H1 (cell line): ENCODE measurements at regions not wholly inside any gene's neighbourhood (a gene's known extent, or its start where the extent isn't known, plus 50 kb on each side); places are given as distances from the start of the nearest gene placed in this dataset.

Source experiments
- CTCF ChIA-PET: fragments of 300-600 bp; sonication (Branson Sonifier 250); formaldehyde crosslinking; loops from one replicate; lab custom pipeline; 2021; ENCODE audit not compliant: partially characterized antibody; lab: Charles Lee
- POLR2A ChIA-PET: fragments of 300-600 bp; sonication (Branson Sonifier 250); formaldehyde crosslinking; loops from one replicate; lab custom pipeline; 2021; ENCODE audit warnings: inconsistent platforms; ENCODE audit not compliant: partially characterized antibody; lab: Charles Lee
- DNase-seq, 2 experiments: peaks; one replicate each; pipeline versions ENCODE4 v3.0.0 to v3.0.0-alpha.2; 2010 to 2022; ENCODE audit warnings: low spot score in 2 of 2, low read depth in 1 of 2, mixed read lengths in 1 of 2
- FAIRE-seq: peaks from 2 replicates; lab custom pipeline; 2011; peaks lifted over from hg19 to GRCh38; lab: Jason Lieb, UNC
- H2AFZ ChIP-seq: 2 replicates; pipeline ENCODE4 v1.8.1; 2012; ENCODE audit warnings: low read length, inconsistent platforms
- H2AK5ac ChIP-seq: 2 replicates; pipeline ENCODE4 v1.6.1; 2013; ENCODE audit warnings: low read depth, low read length
- H2BK120ac ChIP-seq: replicated peaks from 2 replicates; pipeline ENCODE3; 2013; ENCODE audit warnings: low read depth, low read length, inconsistent platforms
- H2BK12ac ChIP-seq: 2 replicates; pipeline ENCODE4 v1.6.1; 2013; ENCODE audit warnings: low read depth, low read length
- H2BK15ac ChIP-seq: 2 replicates; pipeline ENCODE4 v1.6.1; 2013; ENCODE audit warnings: low read length
- H2BK20ac ChIP-seq: 2 replicates; pipeline ENCODE4 v1.6.1; 2013; ENCODE audit warnings: low read length
- H2BK5ac ChIP-seq: 2 replicates; pipeline ENCODE4 v1.6.1; 2013; ENCODE audit warnings: low read depth, low read length
- H3K14ac ChIP-seq: 2 replicates; pipeline ENCODE4 v1.6.1; 2013; ENCODE audit warnings: inconsistent platforms; ENCODE audit not compliant: insufficient read length
- H3K18ac ChIP-seq: 2 replicates; pipeline ENCODE4 v1.6.1; 2013; ENCODE audit warnings: low read length; ENCODE audit errors: extremely low read depth
- H3K23ac ChIP-seq: 2 replicates; pipeline ENCODE4 v1.6.1; 2013; ENCODE audit warnings: inconsistent platforms; ENCODE audit not compliant: insufficient read length
- H3K23me2 ChIP-seq: 2 replicates; pipeline ENCODE4 v1.6.1; 2013; ENCODE audit warnings: low read depth, low read length
- H3K27ac ChIP-seq: 2 replicates; pipeline ENCODE4 v1.6.1; 2011; ENCODE audit warnings: low read depth, low read length, inconsistent platforms
- H3K27me3 ChIP-seq, 4 experiments: replicated peaks in 1 of 4; 1 replicate in 1 of 4; 2 replicates in 3 of 4; pipeline versions ENCODE4 v1.6.1 to v1.8.1; 2011 to 2013; ENCODE audit warnings: low read length in 3 of 4, mild to moderate bottlenecking in 3 of 4, inconsistent platforms in 2 of 4, mixed read lengths in 2 of 4, moderate library complexity in 1 of 4; ENCODE audit not compliant: control insufficient read depth in 3 of 4, insufficient read depth in 3 of 4; ENCODE audit errors: extremely low read depth in 1 of 4
- H3K36me3 ChIP-seq, 4 experiments: 2 replicates each; pipeline versions ENCODE4 v1.6.1 to v1.8.1; 2011 to 2013; ENCODE audit warnings: mild to moderate bottlenecking in 4 of 4, low read length in 3 of 4, moderate library complexity in 2 of 4, control low read depth in 1 of 4, inconsistent platforms in 1 of 4; ENCODE audit not compliant: insufficient read depth in 4 of 4, control insufficient read depth in 2 of 4
- H3K4ac ChIP-seq: replicated peaks from 2 replicates; pipeline ENCODE3; 2013; ENCODE audit warnings: low read length, low read depth, mixed read lengths, inconsistent platforms; ENCODE audit not compliant: insufficient read length
- H3K4me1 ChIP-seq, 4 experiments: replicated peaks in 1 of 4; 1 replicate in 1 of 4; 2 replicates in 3 of 4; pipeline versions ENCODE4 v1.6.1 to v1.8.1; 2011 to 2013; ENCODE audit warnings: low read length in 3 of 4, inconsistent platforms in 2 of 4, mixed read lengths in 1 of 4; ENCODE audit not compliant: insufficient read depth in 4 of 4, control insufficient read depth in 3 of 4
- H3K4me2 ChIP-seq, 2 experiments: 2 replicates each; pipeline versions ENCODE4 v1.6.1 to v1.8.1; 2011 to 2013; ENCODE audit warnings: low read depth in 2 of 2, low read length in 2 of 2, control low read depth in 1 of 2, inconsistent platforms in 1 of 2, mild to moderate bottlenecking in 1 of 2; ENCODE audit not compliant: insufficient read depth in 1 of 2
- H3K4me3 ChIP-seq, 4 experiments: fragments of 200-600, 300-600 bp in 1 of 4; sonication (generic), shearing (Covaris generic), sonication (Bioruptor Twin) in 1 of 4; 2 replicates each; pipeline versions ENCODE4 v1.5.1 to v1.8.1; 2011 to 2016; ENCODE audit warnings: low read length in 4 of 4, low read depth in 3 of 4, control low read depth in 2 of 4, inconsistent platforms in 2 of 4, mild to moderate bottlenecking in 2 of 4, mixed read lengths in 1 of 4, moderate library complexity in 1 of 4; ENCODE audit not compliant: insufficient read depth in 2 of 4; ENCODE audit errors: extremely low read depth in 1 of 4
- H3K56ac ChIP-seq: replicated peaks from 2 replicates; pipeline ENCODE3; 2013; ENCODE audit warnings: low read depth, mild to moderate bottlenecking, mixed read lengths, low read length, inconsistent platforms; ENCODE audit not compliant: insufficient read length
- H3K79me1 ChIP-seq: 2 replicates; pipeline ENCODE4 v1.6.1; 2013; ENCODE audit warnings: low read depth, low read length, control low read depth
- H3K79me2 ChIP-seq, 2 experiments: 2 replicates each; pipeline versions ENCODE4 v1.6.1 to v1.8.1; 2012 to 2013; ENCODE audit warnings: low read length in 2 of 2, mild to moderate bottlenecking in 2 of 2, inconsistent platforms in 1 of 2; ENCODE audit not compliant: insufficient read depth in 2 of 2, control insufficient read depth in 1 of 2
- H3K9ac ChIP-seq, 4 experiments: replicated peaks in 1 of 4; 1 replicate in 1 of 4; 2 replicates in 3 of 4; pipeline versions ENCODE4 v1.6.1 to v1.8.1; 2011 to 2013; ENCODE audit warnings: low read depth in 3 of 4, low read length in 3 of 4, control low read depth in 2 of 4, mild to moderate bottlenecking in 2 of 4, moderate library complexity in 2 of 4, inconsistent platforms in 1 of 4; ENCODE audit errors: extremely low read depth in 1 of 4
- H3K9me3 ChIP-seq, 2 experiments: 2 replicates each; pipeline versions ENCODE4 v1.6.1 to v1.8.1; 2012 to 2013; ENCODE audit warnings: mild to moderate bottlenecking in 2 of 2, moderate library complexity in 2 of 2, control low read depth in 1 of 2, inconsistent platforms in 1 of 2, low read depth in 1 of 2, low read length in 1 of 2, mixed read lengths in 1 of 2; ENCODE audit not compliant: insufficient read depth in 2 of 2
- H4K20me1 ChIP-seq, 2 experiments: replicated peaks in 1 of 2; 2 replicates each; pipeline versions ENCODE3 to v1.8.1; 2011 to 2013; ENCODE audit warnings: inconsistent platforms in 2 of 2, low read length in 2 of 2, mild to moderate bottlenecking in 1 of 2; ENCODE audit not compliant: insufficient read depth in 2 of 2, control insufficient read depth in 1 of 2
- H4K5ac ChIP-seq: 2 replicates; pipeline ENCODE4 v1.6.1; 2013; ENCODE audit warnings: low read length, low read depth, mixed read lengths, inconsistent platforms; ENCODE audit not compliant: insufficient read length
- H4K8ac ChIP-seq: 2 replicates; pipeline ENCODE4 v1.8.0; 2013; ENCODE audit warnings: mild to moderate bottlenecking, moderate library complexity, low read length, inconsistent platforms; ENCODE audit not compliant: insufficient read depth; ENCODE audit errors: extremely low read depth
- H4K91ac ChIP-seq: replicated peaks from 2 replicates; pipeline ENCODE3; 2013; ENCODE audit warnings: low read length, mixed read lengths, inconsistent platforms; ENCODE audit not compliant: insufficient read length
- CHD1 ChIP-seq: IDR thresholded peaks from 2 replicates; pipeline ENCODE4 v1.6.1; 2012; ENCODE audit warnings: low read depth, low read length, improper control_type of control experiment
- CHD2 ChIP-seq: IDR thresholded peaks from 2 replicates; pipeline ENCODE4 v1.6.1; 2012; ENCODE audit warnings: low read length, improper control_type of control experiment
- FOSL1 ChIP-seq: IDR thresholded peaks from 2 replicates; pipeline ENCODE4 v1.6.1; 2011; ENCODE audit warnings: mild to moderate bottlenecking, low read depth, low read length, moderate library complexity; ENCODE audit not compliant: insufficient read depth
- GABPA ChIP-seq: IDR thresholded peaks from 2 replicates; pipeline ENCODE4 v1.6.1; 2011; ENCODE audit warnings: mild to moderate bottlenecking, low read length, moderate library complexity, borderline replicate concordance; ENCODE audit not compliant: insufficient read depth
- NRF1 ChIP-seq: IDR thresholded peaks from 2 replicates; pipeline ENCODE4 v1.6.1; 2011; ENCODE audit warnings: mild to moderate bottlenecking, low read depth, low read length, improper control_type of control experiment
- RFX5 ChIP-seq: IDR thresholded peaks from 2 replicates; pipeline ENCODE4 v1.6.1; 2011; ENCODE audit warnings: low read depth, low read length, improper control_type of control experiment, borderline replicate concordance
- WGBS, 2 experiments: shearing (Covaris generic) in 1 of 2; methylation state at CpG; one replicate each; pipeline versions ENCODE4 v1.1.6 to v1.1.7; 2013 to 2015; ENCODE audit warnings: low lambda C conversion rate in 2 of 2, mixed read lengths in 2 of 2, inconsistent platforms in 1 of 2, low coverage in 1 of 2, missing lambda C conversion rate in 1 of 2; ENCODE audit not compliant: insufficient replicate concordance in 2 of 2, insufficient coverage in 1 of 2, insufficient read length in 1 of 2; ENCODE audit errors: extremely low coverage in 1 of 2, missing lambda C conversion rate in 1 of 2; 5-methylcytosine and 5-hydroxymethylcytosine counted together
- TF ChIP-seq, protein P1 (sequence below), 3 experiments: IDR thresholded peaks; 1 replicate in 2 of 3; 2 replicates in 1 of 3; pipeline versions ENCODE4 v1.5.1 to v1.6.1; 2011; ENCODE audit warnings: low read length in 3 of 3, mild to moderate bottlenecking in 3 of 3, inconsistent platforms in 2 of 3, low read depth in 1 of 3, moderate library complexity in 1 of 3; ENCODE audit not compliant: insufficient read depth in 1 of 3; ENCODE audit errors: control extremely low read depth in 1 of 3
- TF ChIP-seq, protein P2 (sequence below): IDR thresholded peaks from 2 replicates; pipeline ENCODE4 v1.6.1; 2012; ENCODE audit warnings: low read length, inconsistent platforms

DNA sequence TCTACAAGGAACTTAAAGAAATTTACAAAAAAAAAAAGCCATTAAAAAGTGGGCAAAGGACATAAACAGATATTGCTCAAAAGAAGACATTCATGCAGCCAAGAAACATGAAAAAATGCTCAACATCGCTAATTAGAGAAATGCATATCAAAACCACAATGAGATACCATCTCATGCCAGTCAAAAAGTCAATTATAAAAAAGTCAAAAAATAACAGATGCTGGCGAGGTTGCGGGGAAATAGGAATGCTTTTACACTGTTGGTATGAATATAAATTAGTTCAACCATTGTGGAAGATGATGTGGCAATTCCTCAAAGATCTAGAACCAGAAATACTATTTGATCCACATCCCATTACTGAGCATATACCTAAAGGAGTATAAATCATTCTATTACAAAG, 411.9 kb upstream of the MARCKS start:
- WGBS, 2 experiments = 87% methylated on average over 3 of the region's 3 CpGs; no CpG with 5 or more reads in 1 of the 2 experiments
- no peaks in the 10 kb centered on the region for H4K20me1 ChIP-seq
- no peak overlapping the region for H2AK5ac ChIP-seq
- no peak overlapping the region for H2BK5ac ChIP-seq
- H3K23me2 ChIP-seq = no peaks in the 10 kb centered on the region
- DNase-seq = no peak
- H4K91ac ChIP-seq = no peak overlapping the region
- H3K79me2 ChIP-seq = no peaks in the 10 kb centered on the region
- H3K4ac ChIP-seq = no peak overlapping the region
- no peak for FAIRE-seq
- no peak overlapping the region for H2BK15ac ChIP-seq
- H4K8ac ChIP-seq = no peak overlapping the region
- H3K9ac ChIP-seq = no peak overlapping the region
- no peak overlapping the region for H4K5ac ChIP-seq
- no peak overlapping the region for H3K18ac ChIP-seq
- no peak overlapping the region for H3K4me3 ChIP-seq
- no peak overlapping the region for H3K4me2 ChIP-seq
- H3K79me1 ChIP-seq = no peaks in the 10 kb centered on the region
- no peaks in the 10 kb centered on the region; a peak in 1 of 8 replicates for H3K36me3 ChIP-seq
- H3K56ac ChIP-seq = no peak overlapping the region
- H3K23ac ChIP-seq = no peak overlapping the region
- no peak overlapping the region for H3K27ac ChIP-seq
- H2BK20ac ChIP-seq = no peak overlapping the region
- H3K14ac ChIP-seq = no peak overlapping the region
- no peak overlapping the region for H2BK120ac ChIP-seq
- H3K27me3 ChIP-seq = no peaks in the 10 kb centered on the region
- no peaks in the 10 kb centered on the region for H3K4me1 ChIP-seq
- no peak overlapping the region for H2AFZ ChIP-seq
- CTCF ChIA-PET = no interaction called here
- POLR2A ChIA-PET = no interaction called here
- no peak overlapping the region for H2BK12ac ChIP-seq
- H3K9me3 ChIP-seq = no peaks in the 10 kb centered on the region; a peak in 2 of 4 replicates
- TF ChIP-seq NRF1 = no peak
- no peak for TF ChIP-seq GABPA
- TF ChIP-seq, protein P1, sequence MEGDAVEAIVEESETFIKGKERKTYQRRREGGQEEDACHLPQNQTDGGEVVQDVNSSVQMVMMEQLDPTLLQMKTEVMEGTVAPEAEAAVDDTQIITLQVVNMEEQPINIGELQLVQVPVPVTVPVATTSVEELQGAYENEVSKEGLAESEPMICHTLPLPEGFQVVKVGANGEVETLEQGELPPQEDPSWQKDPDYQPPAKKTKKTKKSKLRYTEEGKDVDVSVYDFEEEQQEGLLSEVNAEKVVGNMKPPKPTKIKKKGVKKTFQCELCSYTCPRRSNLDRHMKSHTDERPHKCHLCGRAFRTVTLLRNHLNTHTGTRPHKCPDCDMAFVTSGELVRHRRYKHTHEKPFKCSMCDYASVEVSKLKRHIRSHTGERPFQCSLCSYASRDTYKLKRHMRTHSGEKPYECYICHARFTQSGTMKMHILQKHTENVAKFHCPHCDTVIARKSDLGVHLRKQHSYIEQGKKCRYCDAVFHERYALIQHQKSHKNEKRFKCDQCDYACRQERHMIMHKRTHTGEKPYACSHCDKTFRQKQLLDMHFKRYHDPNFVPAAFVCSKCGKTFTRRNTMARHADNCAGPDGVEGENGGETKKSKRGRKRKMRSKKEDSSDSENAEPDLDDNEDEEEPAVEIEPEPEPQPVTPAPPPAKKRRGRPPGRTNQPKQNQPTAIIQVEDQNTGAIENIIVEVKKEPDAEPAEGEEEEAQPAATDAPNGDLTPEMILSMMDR (IDR thresholded peaks at IDR 0.05; ENCODE audit: control extremely low read depth in 1 of 3, insufficient read depth in 1 of 3, low read depth in 1 of 3, low read length in 3 of 3) = no peak
- no peak for TF ChIP-seq CHD1
- no peak for TF ChIP-seq CHD2
- no peak for TF ChIP-seq FOSL1
- TF ChIP-seq RFX5 = no peak
- TF ChIP-seq, protein P2, sequence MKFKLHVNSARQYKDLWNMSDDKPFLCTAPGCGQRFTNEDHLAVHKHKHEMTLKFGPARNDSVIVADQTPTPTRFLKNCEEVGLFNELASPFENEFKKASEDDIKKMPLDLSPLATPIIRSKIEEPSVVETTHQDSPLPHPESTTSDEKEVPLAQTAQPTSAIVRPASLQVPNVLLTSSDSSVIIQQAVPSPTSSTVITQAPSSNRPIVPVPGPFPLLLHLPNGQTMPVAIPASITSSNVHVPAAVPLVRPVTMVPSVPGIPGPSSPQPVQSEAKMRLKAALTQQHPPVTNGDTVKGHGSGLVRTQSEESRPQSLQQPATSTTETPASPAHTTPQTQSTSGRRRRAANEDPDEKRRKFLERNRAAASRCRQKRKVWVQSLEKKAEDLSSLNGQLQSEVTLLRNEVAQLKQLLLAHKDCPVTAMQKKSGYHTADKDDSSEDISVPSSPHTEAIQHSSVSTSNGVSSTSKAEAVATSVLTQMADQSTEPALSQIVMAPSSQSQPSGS = no peak
